GM18517 (cell line): ENCODE measurements at regions not wholly inside any gene's neighbourhood (a gene's known extent, or its start where the extent isn't known, plus 50 kb on each side); places are given as distances from the start of the nearest gene placed in this dataset.
"Not testable (repeated sequence)": the region's sequence is repeated elsewhere in the genome, so short reads cannot be mapped to it uniquely, and the experiment has no call there.

ENCODE experiments used
- ATAC-seq: cut with Tn5 transposase; IDR thresholded peaks from one replicate; pipeline ENCODE4 v1.9.1; 2021; ENCODE audit warnings: mild to moderate bottlenecking, moderate library complexity; ENCODE audit not compliant: unreplicated experiment

DNA sequence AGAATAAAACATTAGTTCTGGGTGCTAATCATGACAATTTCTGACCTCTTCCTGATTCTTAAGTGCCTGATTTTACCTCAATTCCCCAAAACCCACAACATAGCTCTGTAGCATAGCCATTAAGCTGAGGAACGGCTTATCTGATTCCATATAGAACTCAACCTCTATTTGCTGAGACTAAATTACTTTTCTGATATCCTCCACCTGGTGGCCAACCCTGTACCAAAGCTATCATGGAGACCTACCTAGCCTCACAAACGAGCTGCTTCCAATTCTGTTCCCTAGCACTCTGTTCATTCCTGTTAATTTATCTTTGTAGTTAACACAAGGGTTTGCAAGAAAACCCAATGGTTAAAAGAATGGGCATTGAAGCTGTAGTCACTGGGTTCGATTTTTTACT, 245.2 kb downstream of the PLOD2 start:
- no peak for ATAC-seq

DNA sequence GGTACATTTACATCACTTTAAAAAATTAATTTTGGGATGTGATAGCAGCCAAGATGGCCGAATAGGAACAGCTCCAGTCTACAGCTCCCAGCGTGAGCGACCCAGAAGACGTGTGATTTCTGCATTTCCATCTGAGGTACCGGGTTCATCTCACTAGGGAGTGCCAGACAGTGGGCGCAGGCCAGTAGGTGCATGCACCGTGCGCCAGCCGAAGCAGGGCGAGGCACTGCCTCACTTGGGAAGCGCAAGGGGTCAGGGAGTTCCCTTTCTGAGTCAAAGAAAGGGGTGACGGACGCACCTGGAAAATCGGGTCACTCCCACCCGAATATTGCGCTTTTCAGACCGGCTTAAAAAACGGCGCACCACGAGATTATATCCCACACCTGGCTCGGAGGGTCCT, 233.2 kb downstream of the PLOD2 start:
- ATAC-seq, result not testable (repeated sequence)

DNA sequence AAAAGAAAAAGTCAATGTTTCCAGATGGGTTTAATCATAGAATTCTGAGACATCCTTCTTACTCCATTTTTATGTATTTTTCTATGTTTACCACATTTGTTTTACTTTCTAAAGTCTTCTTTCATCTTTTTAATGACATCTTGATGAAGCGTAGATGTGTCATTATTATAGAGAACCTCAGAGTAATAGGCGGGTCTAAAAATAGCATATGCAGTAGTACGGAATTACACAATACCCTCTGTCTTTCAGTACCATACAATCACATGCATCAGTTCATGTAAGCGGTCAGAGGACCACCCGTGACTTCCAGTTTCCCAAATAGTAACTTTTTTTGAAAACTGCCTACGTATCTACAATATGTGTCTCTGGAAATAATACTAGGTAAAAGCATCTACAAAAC, 224.0 kb downstream of the PLOD2 start:
- ATAC-seq, result no peak

DNA sequence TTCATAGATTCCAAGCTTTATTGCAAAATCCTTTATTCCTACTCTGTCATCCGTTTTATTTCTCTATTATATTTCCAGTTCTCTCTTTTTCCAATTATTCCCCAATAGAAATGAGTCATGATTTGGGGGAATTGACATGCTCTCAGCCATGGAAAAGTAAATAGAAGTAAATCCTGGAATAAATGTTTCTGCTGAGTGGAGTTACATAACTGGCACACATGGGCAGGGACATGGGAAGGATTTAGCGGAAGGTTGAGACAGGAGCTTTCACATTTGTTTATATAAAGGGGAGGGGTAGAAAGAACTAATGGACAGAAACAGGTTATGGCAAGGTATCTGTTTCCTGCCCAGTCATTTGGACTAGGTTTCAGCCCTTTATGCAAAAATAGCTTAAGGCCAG, 221.6 kb downstream of the PLOD2 start:
- ATAC-seq, result no peak

DNA sequence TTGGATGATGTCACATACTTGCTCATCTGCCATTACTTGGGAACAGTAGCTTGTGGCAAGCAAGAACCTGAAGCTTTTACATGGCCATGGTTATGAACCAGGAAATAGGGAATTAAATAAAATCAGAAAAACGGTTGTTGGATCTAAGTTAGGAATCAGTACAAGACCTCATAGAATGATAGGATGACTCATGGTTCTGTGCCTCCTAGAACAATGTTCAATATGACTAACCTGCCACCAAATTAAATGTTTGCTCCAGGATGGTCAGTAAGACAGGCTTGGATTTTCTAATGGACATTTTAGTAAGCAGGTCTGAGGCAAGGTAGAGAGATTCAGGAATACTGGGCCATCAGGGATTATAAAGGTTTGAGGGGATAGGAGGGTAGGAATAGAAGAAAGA, 218.9 kb downstream of the PLOD2 start:
- no peak for ATAC-seq

DNA sequence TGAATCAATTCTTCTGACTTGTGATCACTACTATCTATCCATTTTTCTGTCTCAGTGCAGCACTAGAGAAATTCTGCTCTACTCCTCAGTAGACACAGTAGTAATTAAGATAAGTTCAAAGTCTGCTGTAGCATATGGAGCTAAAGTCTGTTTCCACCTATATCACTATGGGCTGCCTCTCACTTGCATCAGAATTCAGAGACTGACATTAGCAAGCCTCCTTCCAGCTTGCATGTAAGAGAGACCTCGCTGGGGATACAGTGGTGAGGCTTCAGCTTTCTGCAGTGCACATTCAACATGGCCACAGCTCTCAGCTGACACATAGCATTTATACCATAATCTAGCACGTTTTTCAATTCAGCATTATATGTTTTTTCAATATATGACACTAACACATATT, 217.0 kb downstream of the PLOD2 start:
- no peak for ATAC-seq

DNA sequence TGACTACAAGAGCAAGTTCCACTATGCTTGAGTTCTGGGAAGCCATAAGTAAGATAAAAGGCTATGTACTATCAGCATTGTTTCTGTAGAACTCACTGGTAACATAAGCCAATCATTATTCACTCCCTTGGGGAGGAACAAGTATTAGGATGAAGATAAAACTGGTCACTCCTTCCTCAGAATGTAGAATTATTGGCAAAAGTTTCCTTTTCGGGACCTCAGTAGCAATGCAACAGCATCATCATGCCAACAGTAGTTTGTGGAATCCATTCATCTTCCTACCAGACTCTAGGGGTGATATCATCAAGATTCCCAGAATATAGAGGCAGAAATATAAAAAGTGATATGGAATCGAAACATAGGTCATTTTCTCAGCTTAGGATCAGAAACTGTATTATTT, 209.5 kb downstream of the PLOD2 start:
- ATAC-seq, result no peak

DNA sequence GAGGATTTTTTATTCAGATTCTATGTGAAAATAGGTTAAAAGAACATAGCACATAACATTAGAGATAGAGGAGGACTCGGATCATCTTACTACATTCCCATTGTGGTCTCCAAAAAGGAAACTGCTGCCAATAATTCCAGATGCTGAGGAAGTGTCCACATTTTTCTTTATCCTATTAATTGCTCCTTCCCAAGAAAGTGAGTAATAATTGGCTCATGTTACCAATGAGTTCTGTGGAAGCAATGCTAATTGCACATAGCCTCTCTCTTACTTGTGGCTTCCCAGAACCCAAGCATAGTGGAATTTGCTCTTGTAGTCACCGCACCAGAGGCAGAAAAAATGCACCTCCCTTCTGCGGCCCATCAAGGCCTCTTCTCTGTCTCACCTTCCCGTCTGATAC, 208.4 kb downstream of the PLOD2 start:
- ATAC-seq, result no peak

DNA sequence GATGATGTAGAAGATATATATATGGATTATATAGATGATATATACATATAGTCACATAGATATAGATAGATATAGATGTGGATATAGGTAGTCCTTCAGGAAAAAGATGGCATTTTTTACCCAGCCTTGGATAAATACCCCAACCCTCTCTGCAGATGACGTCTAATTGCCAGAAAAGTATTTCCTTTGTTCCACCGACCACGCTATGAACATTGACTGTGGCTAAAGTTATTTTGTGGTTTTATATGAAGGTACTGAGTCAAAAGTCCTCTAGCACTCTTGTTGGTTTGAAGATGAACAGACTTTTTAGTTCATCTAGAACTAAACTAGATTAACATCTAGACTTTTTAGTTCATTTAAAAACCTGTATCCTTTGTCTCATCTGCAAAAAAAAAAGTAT, 207.7 kb downstream of the PLOD2 start:
- no peak for ATAC-seq

DNA sequence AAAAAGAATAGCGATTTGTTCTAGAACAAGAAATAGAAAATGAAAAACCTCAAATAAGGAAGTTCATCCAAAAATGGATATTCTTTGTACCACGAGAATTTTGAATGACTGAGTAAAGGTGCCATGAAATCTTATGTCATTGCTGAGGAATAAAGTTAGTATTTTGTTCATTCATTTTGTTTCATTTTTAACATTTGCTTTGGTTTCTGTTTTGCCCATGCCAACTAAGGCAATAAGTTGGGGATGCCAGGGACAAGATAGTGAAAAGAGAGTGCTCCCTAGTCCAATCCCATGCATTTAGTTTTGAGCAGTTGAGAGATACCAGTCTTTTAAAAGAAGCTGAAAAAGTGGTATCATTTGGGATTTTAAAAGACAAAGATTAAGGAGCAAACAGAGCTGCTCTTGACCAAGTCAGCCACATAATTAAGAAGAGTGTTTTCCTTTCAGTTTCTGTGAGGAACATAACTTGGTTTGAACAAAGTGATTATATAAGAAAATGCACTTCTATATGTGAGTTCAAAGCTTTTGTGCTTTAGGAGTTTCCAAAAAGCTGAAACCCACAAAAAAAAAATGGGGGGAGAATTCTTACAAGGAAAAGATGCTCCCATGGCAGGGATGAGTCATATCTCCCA, 201.4 kb downstream of the PLOD2 start:
- peak; percentile 73 for ATAC-seq

DNA sequence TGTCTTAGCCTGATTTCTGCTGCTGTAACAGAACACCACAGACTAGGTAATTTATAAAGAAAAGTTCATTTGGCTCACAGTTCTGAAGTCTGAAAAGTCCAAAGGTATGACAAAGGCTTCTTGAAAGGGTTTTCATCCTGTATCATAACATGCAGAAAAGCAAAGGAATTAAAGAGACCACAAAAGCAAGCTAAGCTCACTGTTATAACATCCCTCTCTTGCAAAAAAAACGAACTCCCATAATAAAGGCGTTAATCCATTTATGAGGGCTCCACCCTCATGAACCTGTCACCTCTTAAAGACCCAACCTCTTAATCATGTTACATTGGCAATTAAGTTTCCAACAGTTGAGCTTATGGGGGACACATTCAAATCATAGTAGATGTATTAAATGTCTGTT, 197.9 kb downstream of the PLOD2 start:
- ATAC-seq, result no peak

DNA sequence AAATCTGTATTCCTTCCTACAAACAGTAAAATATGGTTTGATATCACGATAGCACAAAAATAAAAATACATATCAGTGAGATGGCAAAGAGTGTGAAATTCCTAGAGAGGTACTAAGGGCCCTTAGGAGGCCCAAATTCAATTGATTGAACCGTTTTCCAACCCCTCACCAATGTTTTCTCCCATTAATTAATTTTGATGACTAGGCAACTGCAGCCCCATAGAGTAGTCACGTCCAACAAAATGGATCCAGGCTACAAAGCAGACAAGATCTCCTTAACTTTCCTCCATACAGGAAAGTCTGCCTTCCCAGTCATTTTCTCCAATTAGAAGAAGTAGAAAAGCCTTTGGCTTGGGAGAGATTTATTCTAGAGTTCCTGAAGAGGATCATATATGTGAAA, 193.9 kb downstream of the PLOD2 start:
- ATAC-seq, result no peak

DNA sequence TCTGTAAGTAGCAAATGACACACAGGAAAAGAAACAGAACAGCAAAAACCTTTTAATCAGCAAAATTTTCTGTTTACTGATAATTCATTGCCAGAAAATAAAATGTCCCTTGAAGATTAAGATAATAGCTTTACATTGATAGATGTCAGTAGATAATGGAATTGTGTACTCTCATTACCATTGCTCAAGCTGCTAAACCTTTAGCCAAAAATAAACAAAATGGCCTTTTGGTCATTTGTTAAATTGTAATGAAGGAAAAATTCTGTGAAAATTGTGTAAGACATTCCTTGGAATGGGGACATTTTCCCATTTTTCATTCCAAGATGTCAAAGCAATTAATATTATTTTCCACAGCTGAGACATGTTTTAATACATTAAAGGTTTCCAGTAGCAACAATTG, 189.8 kb downstream of the PLOD2 start:
- ATAC-seq, result no peak

DNA sequence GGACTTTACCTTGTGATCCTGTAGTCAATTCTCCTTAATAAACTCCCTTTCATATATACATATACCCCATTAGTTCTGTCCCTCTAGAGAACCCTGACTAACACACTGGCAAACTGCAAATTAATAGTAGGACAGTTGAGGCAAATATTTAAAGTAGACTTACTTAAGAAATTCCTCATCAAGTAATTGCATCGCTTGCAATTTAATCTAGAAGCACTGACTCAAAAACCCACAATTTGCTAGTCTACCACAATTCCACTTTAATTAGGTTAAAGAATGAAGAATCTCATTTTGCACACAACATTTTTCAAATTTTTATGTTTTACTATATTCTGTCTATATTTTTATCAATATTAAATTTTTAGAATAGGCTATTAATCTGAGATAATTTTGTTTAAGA, 188.1 kb downstream of the PLOD2 start:
- ATAC-seq, result no peak

DNA sequence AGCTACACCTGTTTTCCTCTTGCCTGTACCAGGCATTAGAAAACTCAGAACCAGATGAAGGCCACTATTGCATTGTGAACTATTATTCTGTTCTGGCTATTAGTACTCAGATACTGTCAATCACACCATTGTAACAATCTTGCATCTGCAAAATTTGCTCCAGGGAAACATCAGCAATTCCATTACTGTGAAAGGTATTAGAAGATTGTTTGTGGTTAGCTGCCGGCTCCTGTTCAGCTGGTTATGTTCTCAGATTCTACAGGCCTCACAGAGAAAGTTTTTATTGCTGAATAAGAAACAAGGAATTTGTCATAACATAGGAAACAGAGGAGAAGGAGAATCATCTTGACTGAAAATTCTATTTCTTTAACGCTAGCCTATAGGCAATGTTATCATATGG, 179.9 kb downstream of the PLOD2 start:
- ATAC-seq, result no peak

DNA sequence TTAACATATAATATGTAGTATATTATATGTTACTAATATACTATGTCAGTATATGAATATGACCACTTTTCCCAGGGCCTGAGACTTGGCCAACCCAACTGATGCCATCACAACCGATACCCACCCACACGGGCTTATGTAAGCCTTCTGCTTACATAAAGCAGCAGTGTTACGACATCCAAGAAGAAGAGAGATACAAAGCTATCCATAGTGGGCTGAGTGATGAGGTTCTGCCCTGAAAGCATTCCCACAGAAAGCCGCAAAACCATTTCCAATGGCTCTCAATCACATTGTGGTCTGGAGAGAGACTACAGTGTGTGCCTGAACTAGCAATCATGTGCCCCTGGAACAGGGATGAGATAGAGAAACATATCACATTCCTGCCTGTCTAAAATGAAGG, 177.9 kb downstream of the PLOD2 start:
- no peak for ATAC-seq
